GM12878 (cell line): ENCODE measurements at regions not wholly inside any gene's neighbourhood (a gene's known extent, or its start where the extent isn't known, plus 50 kb on each side); places are given as distances from the start of the nearest gene placed in this dataset.

ENCODE experiments used
- CEBPB ChIP-seq, 2 experiments: fragments of 150-350 bp in 1 of 2; IDR thresholded peaks; 2 replicates each; pipeline ENCODE4 v1.6.1; 2012 to 2014; ENCODE audit warnings: low read depth in 2 of 2, low read length in 2 of 2, borderline replicate concordance in 1 of 2, inconsistent platforms in 1 of 2
- ETV6 ChIP-seq, 2 experiments: fragments of 450-650 bp in 1 of 2; IDR thresholded peaks in 1 of 2; conservative IDR thresholded peaks in 1 of 2; 2 replicates each; pipeline ENCODE4 v1.6.1; 2014; ENCODE audit warnings: antibody characterized with exemption in 1 of 2, borderline replicate concordance in 1 of 2, low read depth in 1 of 2, mild to moderate bottlenecking in 1 of 2, moderate library complexity in 1 of 2
- NFIC ChIP-seq: IDR thresholded peaks from 2 replicates; pipeline ENCODE4 v1.6.1; 2012; ENCODE audit warnings: low read depth, mild to moderate bottlenecking, inconsistent platforms, low read length, moderate library complexity
- POLR2A ChIP-seq: IDR thresholded peaks from 2 replicates; pipeline ENCODE4 v1.6.1; 2011; ENCODE audit warnings: low read depth, mild to moderate bottlenecking, low read length
- POLR2AphosphoS5 ChIP-seq: IDR thresholded peaks from 2 replicates; pipeline ENCODE4 v1.6.1; 2011; ENCODE audit warnings: mild to moderate bottlenecking, low read length, inconsistent platforms
- SUZ12 ChIP-seq: fragments of 200-600 bp; sonication (generic); IDR thresholded peaks from one replicate; pipeline ENCODE4 v1.6.1; 2018; ENCODE audit warnings: antibody characterized with exemption, mild to moderate bottlenecking; ENCODE audit not compliant: unreplicated experiment
- TF ChIP-seq, protein P1 (sequence below), 3 experiments: IDR thresholded peaks in 2 of 3; conservative IDR thresholded peaks in 1 of 3; 2 replicates each; pipeline ENCODE4 v1.5.1; 2011; ENCODE audit warnings: low read depth in 3 of 3, low read length in 3 of 3, mild to moderate bottlenecking in 3 of 3, control low read depth in 2 of 3, moderate library complexity in 2 of 3, inconsistent platforms in 1 of 3, mixed read lengths in 1 of 3; ENCODE audit not compliant: control insufficient read depth in 2 of 3, insufficient read depth in 1 of 3; ENCODE audit errors: extremely low read depth in 1 of 3

DNA sequence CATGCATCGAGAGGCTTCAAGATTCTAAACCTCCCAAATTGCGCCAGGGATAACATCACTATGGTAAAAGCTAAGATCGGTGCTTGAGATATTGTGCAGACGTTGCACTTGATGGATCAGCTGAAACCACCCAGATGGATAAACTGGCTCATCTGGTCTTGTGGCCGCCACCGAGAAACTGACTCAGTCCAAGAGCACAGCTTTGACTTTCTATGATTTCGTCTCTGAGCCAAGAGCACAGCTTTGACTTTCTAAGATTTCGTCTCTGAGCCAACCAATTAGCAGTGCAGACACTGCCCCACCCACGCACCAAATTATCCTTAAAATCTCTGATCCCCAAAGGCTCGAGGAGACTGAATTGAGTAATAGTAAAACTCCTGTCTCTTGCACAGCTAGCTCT, 687.2 kb downstream of the FAM133A start:
- TF ChIP-seq ETV6 (conservative IDR thresholded peaks at IDR 0.05 in 1 of 2, IDR thresholded peaks at IDR 0.05 in 1 of 2; ENCODE audit: borderline replicate concordance in 1 of 2, low read depth in 1 of 2) (no peak), CEBPB (IDR thresholded peaks at IDR 0.05; ENCODE audit: borderline replicate concordance in 1 of 2, low read depth in 2 of 2, low read length in 2 of 2) (no peak), NFIC (no peak), SUZ12 (no peak), POLR2A (no peak), POLR2AphosphoS5 (no peak)
- TF ChIP-seq, protein P1, sequence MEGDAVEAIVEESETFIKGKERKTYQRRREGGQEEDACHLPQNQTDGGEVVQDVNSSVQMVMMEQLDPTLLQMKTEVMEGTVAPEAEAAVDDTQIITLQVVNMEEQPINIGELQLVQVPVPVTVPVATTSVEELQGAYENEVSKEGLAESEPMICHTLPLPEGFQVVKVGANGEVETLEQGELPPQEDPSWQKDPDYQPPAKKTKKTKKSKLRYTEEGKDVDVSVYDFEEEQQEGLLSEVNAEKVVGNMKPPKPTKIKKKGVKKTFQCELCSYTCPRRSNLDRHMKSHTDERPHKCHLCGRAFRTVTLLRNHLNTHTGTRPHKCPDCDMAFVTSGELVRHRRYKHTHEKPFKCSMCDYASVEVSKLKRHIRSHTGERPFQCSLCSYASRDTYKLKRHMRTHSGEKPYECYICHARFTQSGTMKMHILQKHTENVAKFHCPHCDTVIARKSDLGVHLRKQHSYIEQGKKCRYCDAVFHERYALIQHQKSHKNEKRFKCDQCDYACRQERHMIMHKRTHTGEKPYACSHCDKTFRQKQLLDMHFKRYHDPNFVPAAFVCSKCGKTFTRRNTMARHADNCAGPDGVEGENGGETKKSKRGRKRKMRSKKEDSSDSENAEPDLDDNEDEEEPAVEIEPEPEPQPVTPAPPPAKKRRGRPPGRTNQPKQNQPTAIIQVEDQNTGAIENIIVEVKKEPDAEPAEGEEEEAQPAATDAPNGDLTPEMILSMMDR (IDR thresholded peaks at IDR 0.05 in 2 of 3, conservative IDR thresholded peaks at IDR 0.05 in 1 of 3; ENCODE audit: control insufficient read depth in 2 of 3, extremely low read depth in 1 of 3, insufficient read depth in 1 of 3, low read depth in 3 of 3, low read length in 3 of 3), result no peak
